GM18498 (cell line): ENCODE measurements at regions not wholly inside any gene's neighbourhood (a gene's known extent, or its start where the extent isn't known, plus 50 kb on each side); places are given as distances from the start of the nearest gene placed in this dataset.

Experiments used
- ATAC-seq: cut with Tn5 transposase; IDR thresholded peaks from one replicate; pipeline ENCODE4 v1.9.1; 2021; ENCODE audit warnings: mild to moderate bottlenecking, moderate library complexity; ENCODE audit not compliant: unreplicated experiment

DNA sequence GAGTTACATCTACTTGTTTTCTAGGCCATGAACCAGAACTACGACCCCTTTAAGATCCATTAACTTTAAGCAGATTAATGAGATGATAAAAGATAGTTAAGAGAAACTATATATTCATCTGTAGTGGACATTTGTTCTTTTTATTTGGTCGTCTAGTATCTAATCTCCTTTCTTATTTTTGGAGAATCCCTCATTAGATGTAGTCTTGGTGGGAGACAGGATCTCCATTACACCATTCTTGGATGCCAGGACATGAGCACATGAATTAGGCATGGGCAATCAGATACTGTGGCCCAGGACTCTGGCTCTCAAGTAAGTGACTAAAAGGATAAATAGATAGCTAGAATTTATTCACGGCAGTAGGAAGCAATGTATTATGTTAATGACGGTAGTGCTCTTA, 245.0 kb downstream of the ATP23 start:
- ATAC-seq: no peak

DNA sequence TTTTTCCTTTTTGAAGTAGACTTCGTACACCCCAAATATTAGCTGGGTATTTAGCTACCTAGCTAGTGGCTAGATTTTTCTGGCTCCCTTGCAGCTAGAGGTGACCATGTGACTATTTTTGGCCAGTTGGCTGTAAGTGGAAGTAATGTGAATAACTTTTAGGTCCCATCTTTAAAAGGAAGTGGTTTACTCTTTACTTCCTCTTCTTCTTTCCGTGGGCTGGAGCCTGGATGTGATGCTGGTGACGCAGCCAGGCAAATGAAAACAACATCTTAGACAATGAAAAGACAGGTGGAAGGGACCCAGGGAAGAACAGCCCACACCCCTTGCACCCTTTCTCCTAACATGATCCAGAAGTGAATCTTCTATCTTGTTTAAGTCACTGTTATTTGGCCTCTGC, 245.5 kb downstream of the ATP23 start:
- no peak for ATAC-seq

DNA sequence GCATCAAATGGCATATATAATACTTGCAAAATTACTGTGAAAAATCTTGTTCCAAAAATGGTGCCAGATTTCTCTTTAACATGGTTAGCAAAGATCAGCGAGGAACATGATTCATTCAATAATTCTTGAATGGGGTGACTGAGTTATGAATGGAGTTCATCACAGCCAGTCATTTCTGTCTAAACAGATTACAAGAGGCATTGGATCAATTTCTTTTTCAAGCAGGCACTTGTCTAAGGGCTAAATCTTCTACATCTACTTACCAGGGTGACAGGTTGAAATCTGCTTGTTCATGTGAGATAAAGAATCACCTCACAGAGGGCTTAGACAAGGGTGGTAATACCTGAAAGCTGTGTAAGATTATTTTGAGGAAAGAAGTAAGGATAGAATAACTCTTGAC, 247.7 kb downstream of the ATP23 start:
- no peak for ATAC-seq

DNA sequence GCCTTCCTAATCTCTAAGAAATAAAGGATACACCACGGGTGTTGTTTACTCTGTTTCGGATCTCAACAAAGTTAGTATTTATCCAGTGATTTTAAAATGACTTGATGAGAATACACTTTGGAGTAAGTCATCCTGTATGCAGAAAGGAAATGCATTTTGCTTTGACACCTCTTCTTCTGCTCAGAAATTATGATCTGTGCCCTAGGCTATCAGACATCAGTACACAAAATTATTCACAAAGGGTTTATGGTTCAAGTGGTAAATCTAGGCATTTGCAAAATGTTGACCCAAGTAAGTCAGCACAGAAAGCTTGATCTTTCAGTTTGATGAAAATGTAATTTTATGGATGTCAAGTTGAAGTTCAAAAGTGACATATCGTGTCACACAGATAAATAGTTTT, 248.5 kb downstream of the ATP23 start:
- ATAC-seq: no peak

DNA sequence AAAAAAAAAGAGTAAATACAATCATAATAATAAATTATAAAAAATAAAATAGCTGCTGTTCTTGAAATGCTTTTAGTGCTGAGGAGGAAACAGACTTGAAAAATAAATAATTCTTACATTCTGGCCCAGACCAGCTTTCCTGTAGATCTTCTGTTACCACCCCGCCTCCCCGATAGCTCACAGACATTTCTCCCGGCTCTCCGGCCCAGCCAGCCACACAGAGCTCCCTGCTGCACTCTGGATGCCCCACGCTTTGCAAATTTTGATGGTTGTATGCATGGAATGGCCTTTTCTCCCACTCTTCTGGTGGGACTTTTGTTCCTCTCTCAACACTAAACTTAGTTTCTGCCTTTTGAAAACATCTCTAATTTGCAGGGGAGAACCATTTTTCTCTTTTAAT, 249.3 kb downstream of the ATP23 start:
- ATAC-seq: no peak

DNA sequence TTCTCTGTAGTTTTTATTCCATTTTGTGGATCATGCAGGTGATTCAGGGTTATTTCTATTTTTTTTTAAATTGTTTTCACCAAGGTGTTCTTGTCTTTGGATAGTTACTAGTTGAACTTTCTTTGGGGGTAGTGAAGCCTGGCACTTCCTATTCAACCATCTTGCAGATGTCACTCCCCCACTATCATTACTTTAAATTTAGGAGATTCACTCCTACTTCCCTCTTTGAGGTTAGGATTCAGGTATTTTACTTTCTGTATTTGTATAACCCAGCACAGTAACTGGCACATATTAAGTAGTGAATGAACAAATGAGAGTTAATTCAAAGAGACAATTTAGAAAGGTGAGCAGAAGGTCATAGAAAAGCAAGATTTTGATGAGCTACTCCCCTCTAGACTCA, 255.6 kb downstream of the ATP23 start:
- no peak for ATAC-seq

DNA sequence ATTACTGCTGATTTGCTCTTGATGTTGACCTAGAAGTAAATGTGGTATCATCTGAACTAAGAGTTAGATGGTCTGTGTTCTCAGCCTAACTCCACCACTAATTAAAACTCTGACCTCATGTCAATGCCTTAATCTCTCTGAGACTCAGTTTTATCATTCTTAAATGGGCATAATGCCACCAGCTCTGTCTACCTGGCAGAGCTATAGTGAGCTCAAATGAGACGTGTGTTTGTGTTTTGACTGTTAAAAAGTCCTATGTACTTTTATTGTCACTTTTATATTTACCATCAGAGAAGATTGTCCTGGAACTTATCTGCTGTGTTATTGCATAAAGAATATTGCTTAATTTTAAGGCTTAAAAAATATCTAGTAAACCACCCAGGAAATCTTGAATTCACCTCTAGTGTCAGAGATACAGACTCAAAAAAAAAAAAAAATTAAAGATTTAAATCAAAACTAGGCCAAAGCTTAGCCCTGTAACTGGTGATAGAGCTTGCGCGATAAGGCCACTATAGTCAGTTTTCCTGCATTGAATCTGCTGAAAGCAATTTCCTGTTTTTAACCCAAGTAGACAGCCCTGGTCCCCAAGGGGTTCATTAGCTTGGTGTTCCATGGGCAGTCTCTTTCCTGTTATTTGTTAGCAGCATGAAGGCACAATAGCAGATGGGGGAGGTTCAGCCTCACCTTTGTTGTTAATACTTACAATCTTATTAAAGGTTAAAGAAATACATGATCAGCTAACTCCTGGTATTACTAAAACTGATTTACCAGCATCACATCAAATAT, 261.8 kb downstream of the ATP23 start:
- ATAC-seq: no peak

DNA sequence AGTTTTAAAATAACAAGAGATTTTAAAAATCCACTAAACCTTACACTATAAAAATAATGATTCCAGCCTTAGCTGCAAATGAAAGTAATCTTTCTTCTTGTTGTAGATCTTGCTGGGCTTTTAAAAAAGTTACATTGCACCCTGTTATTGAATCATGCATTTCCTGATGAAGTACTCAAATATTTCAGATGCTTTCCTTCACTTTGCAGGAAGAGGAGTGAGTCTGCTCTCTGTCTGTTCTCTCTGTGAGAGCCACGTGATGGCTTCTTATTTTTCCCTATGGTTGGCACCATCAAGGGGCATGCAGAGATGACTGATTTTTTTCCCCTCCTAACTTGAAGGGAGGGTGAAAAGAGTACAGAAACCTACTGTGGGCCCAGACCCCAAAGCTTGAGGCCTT, 262.7 kb downstream of the ATP23 start:
- no peak for ATAC-seq

DNA sequence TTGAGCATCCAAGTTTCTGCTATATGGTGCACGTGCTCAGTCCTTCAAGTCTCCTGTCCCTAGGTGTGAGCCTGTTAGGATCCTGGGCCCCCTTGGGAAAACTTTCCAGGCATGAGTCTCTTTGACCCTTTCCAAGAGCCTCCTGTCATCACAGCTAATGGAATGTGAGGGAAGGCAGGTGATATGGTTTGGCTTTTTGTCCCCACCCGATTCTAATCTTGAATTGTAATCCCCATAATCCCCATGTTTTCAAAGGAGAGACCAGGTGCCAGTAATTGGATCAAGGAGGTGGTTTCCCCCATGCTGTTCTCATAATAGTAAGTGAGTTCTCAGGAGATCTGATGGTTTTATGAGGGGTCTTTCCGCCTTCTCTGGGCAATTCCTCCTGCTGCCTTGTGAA, 265.5 kb downstream of the ATP23 start:
- no peak for ATAC-seq

DNA sequence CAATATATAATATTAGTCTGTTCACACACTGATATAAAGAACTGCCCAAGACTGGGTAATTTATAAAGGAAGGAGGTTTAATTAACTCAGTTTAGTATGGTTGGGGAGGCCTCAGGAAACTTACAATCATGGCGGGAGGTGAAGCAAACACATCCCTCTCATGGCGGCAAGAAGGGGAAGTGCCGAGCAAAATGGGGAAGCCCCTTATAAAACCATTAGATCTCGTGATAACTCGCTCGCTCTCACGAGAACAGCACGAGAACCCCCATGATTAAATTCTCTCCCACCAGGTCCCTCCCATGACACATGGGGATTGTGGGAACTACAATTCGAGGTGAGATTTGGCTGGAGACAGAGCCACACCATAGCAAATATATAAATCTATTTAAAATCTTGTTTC, 269.8 kb downstream of the ATP23 start:
- ATAC-seq: no peak

DNA sequence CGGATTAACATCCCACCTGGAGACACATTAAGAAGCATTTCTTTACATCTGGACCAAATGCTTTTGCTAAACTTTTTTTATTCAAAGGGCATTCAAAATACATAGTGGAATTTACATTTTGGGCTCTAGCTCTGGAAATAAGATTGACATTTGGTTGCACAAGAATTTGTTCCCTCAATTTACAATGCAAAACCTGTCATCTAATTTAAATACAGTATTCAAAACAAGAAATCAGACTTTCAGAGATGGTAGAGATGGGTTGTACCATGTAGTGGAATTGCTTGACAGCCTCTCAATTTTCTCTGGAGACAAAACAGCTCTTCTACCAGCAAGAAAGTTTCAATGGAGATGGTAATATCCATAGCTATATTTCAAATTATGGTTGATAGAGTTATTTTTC, 275.8 kb downstream of the ATP23 start:
- ATAC-seq: no peak

DNA sequence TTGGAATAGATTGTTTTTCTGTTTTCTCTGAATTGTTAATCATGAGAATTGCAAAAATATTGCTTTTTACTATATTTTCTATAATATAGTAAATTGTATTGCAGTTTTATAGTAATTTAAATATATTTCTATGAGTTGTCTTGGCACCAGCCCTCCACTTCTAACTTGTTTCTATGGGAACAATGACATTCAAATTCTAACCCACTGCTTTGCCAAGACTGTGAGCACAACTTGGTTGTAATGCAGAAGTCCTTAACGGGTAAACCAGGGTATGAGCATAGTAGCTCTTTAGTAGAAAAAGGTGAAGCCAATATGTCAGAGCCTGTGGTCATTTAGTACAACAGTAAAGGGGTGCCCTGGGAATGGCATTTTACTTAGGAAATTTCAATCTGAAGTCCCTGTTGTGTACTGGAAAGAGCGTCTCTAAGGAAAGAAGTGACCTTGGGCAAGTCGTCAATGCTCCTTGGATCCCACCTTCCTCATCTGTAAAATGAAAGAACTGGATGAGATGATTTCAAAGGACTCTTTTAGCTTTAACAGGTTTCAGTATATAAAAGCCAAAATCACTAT, 283.3 kb downstream of the ATP23 start:
- ATAC-seq: no peak

DNA sequence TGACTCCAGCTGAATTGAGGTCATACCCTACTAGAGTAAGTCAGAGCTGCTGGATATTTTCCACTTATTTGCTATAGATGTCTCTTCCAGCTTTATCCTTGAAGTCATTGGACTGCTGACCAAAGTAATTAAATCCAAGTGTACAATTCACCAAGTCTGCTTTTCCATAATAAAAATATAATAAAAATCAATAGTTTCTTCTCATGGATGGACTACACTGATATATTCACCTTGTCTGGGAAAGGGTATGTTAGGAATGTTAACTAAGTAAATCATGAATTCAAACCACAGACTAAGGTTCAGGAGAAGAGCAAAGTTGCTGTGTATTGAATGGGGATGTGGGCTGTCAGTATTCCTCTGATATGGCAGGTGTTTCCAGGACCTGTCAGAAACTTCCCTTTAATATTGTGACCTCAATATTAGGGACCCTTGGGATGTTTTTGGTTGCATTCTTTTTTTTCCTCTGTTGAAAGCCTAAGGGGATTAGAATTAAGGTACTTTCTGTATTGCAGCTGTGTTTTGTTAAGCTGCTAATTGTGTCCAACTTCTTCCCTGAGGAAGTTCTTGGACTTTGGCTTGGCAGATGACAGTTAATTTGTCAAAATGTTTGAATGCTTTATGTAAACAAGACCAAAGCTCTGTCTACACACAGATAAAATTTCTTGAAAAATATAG, 284.0 kb downstream of the ATP23 start:
- ATAC-seq: no peak

DNA sequence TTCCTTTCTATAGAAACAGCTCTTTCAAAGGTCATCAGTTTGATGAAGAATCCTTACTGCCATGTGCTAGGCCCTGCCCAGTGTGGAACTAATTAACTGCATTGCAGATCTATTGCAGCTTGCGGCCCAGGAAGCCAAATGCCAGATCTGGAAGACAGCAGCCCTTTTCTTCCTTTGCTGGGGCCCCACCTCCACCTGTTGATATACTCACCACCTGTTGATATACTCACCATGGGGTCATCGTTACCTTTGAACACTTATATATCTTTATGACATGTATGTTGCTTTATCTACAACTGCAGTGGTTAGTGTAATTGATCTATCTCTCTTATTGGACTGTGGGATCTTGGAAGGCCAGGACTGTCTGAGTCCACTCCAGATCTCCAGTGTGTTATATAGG, 292.5 kb downstream of the ATP23 start:
- no peak for ATAC-seq

DNA sequence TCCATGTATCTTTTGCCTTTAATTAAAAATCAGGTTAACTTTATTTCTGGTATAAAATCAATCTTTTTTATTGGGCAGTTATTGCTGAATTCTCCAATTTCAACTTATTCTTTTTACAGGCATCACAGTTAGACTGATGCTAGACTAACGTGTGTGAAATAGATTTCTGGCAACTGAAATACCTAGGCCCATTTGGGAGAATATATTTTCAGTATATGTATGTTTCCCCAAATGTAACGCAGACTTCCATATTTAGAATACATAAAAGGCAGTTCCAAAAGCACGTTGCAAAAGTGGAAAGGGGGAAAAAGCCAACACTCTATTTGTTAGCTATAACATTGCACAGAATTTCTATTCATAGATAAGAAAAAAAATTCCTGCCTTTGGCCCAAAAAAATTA, 297.0 kb downstream of the ATP23 start:
- no peak for ATAC-seq

DNA sequence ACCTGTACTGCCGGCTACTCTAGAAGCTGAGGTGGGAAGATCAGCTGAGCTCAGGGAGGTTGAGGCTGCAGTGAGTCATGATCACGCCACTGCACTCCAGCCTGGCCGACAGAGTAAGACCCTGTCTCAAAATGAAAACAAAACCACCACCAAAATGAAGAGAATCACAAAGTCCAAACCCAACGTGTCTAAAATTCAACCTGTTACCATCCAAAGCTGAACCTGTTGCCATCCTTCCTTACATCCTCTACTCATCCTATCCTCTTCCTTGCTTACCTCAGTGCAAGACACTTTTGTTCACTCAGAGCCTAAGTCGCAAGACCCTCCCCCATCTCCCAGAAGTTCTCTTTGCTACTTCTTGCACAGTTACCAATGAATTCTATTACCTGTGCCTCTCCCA, 299.7 kb downstream of the ATP23 start:
- ATAC-seq: no peak

DNA sequence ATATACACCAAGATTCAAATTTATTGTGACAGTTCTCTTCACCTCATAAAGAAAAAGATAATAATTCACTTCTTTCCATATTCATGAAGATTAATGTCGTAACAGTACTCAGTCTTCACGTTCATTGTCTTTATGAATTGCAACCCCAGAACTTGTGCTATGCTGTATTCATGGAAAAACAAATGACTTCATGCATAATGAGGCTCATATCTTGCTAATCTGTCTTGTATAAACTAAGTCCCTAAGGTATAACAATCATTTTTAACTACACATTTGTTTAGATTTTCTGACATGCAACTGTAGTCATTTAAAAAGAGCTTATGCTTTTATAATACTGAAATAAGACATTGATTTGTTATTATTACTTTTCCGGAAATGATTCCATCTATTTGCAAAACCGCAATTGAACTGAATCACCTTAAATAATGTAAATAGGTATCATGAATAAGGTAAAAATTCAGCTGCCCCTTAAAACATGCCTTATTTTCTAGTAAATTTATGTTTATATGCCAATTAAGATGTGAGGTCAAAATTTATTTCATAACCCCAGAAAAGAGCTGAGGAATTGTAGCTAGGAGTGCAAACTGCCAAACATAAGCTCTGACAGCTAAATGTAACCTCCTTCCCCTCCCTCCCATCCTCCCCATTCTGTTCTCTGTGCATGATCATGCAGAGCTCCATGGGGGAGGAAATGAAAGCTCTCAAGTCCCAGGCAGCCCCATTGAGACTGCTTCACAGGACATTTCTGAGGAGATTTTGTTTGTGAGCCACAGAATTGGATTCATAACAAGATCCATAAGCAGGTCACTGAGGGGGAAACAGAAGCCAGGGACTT, 301.6 kb downstream of the ATP23 start:
- no peak for ATAC-seq

DNA sequence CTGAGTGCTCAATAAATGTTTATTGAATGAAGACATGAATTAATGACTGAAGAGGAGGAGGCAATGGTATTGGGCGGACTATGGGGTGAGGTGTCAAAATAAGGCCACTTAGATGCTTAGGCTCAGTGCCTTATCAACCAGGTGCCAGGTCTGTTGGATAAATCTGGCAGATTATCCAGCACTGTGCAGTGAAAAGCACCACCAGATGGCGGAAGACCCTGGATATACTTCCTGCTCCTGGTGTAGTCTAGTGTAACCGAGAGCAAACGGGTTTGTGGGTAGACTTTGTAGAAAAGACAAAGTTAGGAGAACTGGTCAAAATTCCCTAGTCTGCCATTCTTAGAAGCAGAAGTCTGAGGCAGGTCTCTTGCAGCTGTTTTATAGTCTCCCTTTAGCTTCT, 306.3 kb downstream of the ATP23 start:
- no peak for ATAC-seq

DNA sequence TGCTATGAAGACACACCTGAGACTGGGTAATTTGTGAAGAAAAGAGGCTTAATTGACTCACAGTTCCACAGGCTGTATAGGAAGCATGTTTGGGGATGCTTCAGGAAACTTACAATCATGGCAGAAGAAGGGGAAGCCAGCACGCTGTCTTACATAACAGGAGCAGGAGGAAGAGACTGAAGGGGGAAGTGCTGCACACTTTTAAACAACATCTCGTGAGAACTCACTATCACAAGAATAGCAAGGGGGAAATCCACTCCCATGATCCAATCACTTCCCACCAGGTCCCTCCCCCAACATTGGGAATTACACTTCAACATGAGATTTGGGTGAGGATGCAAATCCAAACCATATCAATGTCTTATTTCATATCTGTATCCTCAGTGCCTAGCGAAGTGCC, 307.2 kb downstream of the ATP23 start:
- ATAC-seq: no peak

DNA sequence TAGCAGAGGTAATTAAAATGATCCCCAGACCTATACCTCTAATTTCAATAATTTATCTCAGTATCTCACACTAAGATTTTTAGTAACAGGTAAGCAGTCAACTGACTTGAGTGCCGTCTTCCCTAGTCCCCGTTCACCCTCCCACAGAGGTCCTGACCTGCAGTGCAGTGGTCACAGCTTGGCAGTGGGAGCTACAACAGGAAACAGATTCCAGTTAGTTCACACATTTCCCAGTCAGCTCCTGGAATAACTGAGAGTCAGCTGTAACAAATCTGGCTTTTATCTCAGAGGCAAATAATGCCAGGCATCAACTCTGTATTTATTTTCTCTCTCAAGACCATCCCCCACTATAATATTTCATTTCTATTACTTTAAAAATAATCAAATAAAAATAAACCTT, 308.2 kb downstream of the ATP23 start:
- no peak for ATAC-seq

DNA sequence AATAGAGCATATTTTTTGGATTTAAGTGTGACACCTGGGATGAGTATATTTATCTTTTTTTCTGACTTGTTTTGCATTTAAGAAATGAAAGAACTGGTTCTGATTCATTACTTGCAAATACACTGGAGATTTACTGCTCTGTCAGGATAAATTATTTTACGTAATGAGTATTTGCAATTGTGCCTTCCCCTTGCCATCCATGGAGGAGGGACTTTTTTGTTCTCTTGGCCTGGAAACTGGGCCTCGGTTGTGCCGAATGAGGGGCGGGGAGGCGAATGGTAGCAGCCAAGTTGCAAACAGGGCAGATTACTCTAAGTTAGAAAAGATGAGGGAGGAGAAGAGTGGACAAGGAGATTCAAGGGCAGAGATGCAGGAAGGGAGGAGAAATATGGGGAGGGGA, 308.7 kb downstream of the ATP23 start:
- ATAC-seq: no peak

DNA sequence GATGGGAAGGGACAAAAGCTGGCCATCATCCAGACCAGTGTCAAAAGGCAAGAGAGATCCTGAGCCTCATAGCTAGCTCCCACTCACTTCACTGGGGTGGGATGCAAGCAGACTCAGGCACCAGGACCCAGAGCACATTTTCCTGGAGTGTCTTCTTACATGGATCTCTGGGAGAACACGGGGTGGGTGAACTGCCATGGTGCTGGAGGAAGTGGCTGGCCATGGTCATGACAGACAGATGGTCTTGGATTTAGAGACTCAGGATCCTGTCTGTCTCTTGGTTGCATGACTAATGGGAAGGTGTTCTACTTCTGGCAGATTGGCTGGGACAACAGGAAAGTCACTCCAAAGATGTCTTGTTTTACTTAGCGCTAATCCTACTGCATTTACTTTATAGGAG, 311.5 kb downstream of the ATP23 start:
- no peak for ATAC-seq
